ENCODE measurements at regions not wholly inside any gene's neighbourhood (a gene's known extent, or its start where the extent isn't known, plus 50 kb on each side); places are given as distances from the start of the nearest gene placed in this dataset.

GRCh38 chr10:78783753-78784152, 285.0 kb upstream of the ZMIZ1 start:
- no peak for DNase-seq

- no peak for DNase-seq
These were observed 284.2 kb upstream of the ZMIZ1 start for GRCh38 chr10:78784546-78784945.

GRCh38 chr10:78785066-78785465, 283.7 kb upstream of the ZMIZ1 start:
- DNase-seq: no peak

- no peak for DNase-seq
These were observed 282.8 kb upstream of the ZMIZ1 start for GRCh38 chr10:78785991-78786390.

GRCh38 chr10:78787125-78787524, 281.6 kb upstream of the ZMIZ1 start:
- DNase-seq: no peak

- no peak for DNase-seq
These were observed 273.9 kb upstream of the ZMIZ1 start for GRCh38 chr10:78794736-78795455.

- DNase-seq: no peak
These were observed 269.6 kb upstream of the ZMIZ1 start for GRCh38 chr10:78798976-78799730.

- DNase-seq: no peak
These were observed 268.8 kb upstream of the ZMIZ1 start for GRCh38 chr10:78800006-78800405.

- DNase-seq: no peak
These were observed 268.0 kb upstream of the ZMIZ1 start for GRCh38 chr10:78800535-78801320.

- DNase-seq: no peak
These were observed 266.3 kb upstream of the ZMIZ1 start for GRCh38 chr10:78802431-78802830.

- no peak for DNase-seq
These were observed 265.9 kb upstream of the ZMIZ1 start for GRCh38 chr10:78802866-78803265.

- no peak for DNase-seq
These were observed 265.1 kb upstream of the ZMIZ1 start for GRCh38 chr10:78803710-78804109.

- no peak for DNase-seq
These were observed 264.2 kb upstream of the ZMIZ1 start for GRCh38 chr10:78804411-78805032.

- no peak for DNase-seq
These were observed 263.6 kb upstream of the ZMIZ1 start for GRCh38 chr10:78805176-78805575.

GRCh38 chr10:78806681-78807221, 262.0 kb upstream of the ZMIZ1 start:
- no peak for DNase-seq

- DNase-seq: no peak
These were observed 261.1 kb upstream of the ZMIZ1 start for GRCh38 chr10:78807504-78808203.

GRCh38 chr10:78808286-78808685, 260.5 kb upstream of the ZMIZ1 start:
- no peak for DNase-seq

GRCh38 chr10:78808736-78809367, 259.9 kb upstream of the ZMIZ1 start:
- no peak for DNase-seq

GRCh38 chr10:78811174-78811573, 257.6 kb upstream of the ZMIZ1 start:
- no peak for DNase-seq

GRCh38 chr10:78812571-78813318, 256.0 kb upstream of the ZMIZ1 start:
- DNase-seq: no peak

- no peak for DNase-seq
These were observed 255.2 kb upstream of the ZMIZ1 start for GRCh38 chr10:78813526-78813925.
